ENCODE measurements at regions not wholly inside any gene's neighbourhood (a gene's known extent, or its start where the extent isn't known, plus 50 kb on each side); places are given as distances from the start of the nearest gene placed in this dataset.
"Not testable (repeated sequence)": the region's sequence is repeated elsewhere in the genome, so short reads cannot be mapped to it uniquely, and the experiment has no call there.

DNA sequence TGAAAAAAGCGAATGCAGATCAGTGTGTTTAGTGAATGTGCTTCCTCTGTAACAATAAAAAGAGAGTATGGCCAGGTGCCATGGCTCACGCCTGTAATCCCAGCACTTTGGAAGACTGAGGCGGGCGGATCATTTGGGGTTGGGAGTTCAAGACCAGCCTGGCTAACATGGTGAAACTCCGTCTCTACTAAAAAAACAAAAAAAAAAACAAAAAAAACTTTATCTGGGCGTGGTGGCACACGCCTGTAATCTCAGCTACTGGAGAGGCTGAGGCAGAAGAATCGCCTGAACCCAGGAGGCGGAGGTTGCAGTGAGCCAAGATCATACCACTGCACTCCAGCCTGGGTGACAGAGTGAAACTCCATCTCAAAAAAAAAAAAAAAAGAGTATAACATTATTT is 152.9 kb downstream of the ZFP64 start:
- H3K9me3 ChIP-seq (ENCODE audit: control insufficient read depth in 2 of 2, insufficient read depth in 1 of 2, low read length in 1 of 2); H3K4me3 ChIP-seq (ENCODE audit: low read length in 2 of 2); H3K27me3 ChIP-seq (ENCODE audit: control insufficient read depth in 2 of 2, insufficient read depth in 1 of 2, low read length in 1 of 2); H3K4me1 ChIP-seq (ENCODE audit: control insufficient read depth in 2 of 2, insufficient read depth in 2 of 2, low read length in 2 of 2); H3K36me3 ChIP-seq (ENCODE audit: control insufficient read depth in 2 of 2, insufficient read depth in 2 of 2, low read length in 1 of 2); H3K27ac ChIP-seq (ENCODE audit: low read depth in 1 of 2, low read length in 1 of 2); DNase-seq (ENCODE audit: low read depth in 6 of 9, low spot score in 9 of 9): not testable (repeated sequence)
- 90% methylated on average over 9 of the region's 9 CpGs for WGBS

DNA sequence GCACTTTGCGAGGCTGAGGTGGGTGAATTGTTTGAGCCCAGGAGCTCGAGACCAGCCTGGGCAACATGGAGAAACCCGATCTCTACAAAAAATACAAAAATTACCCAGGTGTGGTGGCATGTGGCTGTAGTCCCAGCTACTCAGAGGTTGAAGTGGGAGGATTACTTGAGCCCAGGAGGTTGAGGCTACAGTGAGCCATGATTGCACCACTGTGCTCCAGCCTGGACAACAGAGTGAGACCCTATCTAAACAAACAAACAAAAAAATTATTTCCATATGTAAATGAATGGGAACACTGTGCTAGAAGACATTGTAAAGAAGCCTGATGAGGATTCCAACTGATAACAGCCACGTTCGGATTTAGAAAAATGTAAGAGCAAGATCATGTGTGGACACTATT is 154.2 kb downstream of the ZFP64 start:
- WGBS = 96% methylated on average over 5 of the region's 5 CpGs
- Histone ChIP-seq H3K9me3 (ENCODE audit: control insufficient read depth in 2 of 2, insufficient read depth in 1 of 2, low read length in 1 of 2) (no peaks in the 10 kb centered on the region), H3K27ac (ENCODE audit: low read depth in 1 of 2, low read length in 1 of 2) (no peak overlapping the region)

GRCh38 chr20:52035977-52036376 is 155.6 kb downstream of the ZFP64 start:
- no peaks in the 10 kb centered on the region for H3K4me1 ChIP-seq (ENCODE audit: control insufficient read depth in 2 of 2, insufficient read depth in 2 of 2, low read length in 2 of 2)
- no peaks in the 10 kb centered on the region for H3K9me3 ChIP-seq (ENCODE audit: control insufficient read depth in 2 of 2, insufficient read depth in 1 of 2, low read length in 1 of 2)
- H3K36me3 ChIP-seq (ENCODE audit: control insufficient read depth in 2 of 2, insufficient read depth in 2 of 2, low read length in 1 of 2) = no peaks in the 10 kb centered on the region
- H3K4me3 ChIP-seq (ENCODE audit: low read length in 2 of 2) = no peak overlapping the region
- 100% methylated on average over 1 of the region's 1 CpG for WGBS
- H3K27me3 ChIP-seq (ENCODE audit: control insufficient read depth in 2 of 2, insufficient read depth in 1 of 2, low read length in 1 of 2) = no peaks in the 10 kb centered on the region
- DNase-seq (ENCODE audit: low read depth in 6 of 9, low spot score in 9 of 9) = no peak
- H3K27ac ChIP-seq (ENCODE audit: low read depth in 1 of 2, low read length in 1 of 2) = no peak overlapping the region

More for the DNA sequence above, 154.2 kb downstream of the ZFP64 start:
- Histone ChIP-seq H3K36me3 (ENCODE audit: control insufficient read depth in 2 of 2, insufficient read depth in 2 of 2, low read length in 1 of 2) (no peaks in the 10 kb centered on the region), H3K4me1 (ENCODE audit: control insufficient read depth in 2 of 2, insufficient read depth in 2 of 2, low read length in 2 of 2) (no peaks in the 10 kb centered on the region), H3K27me3 (ENCODE audit: control insufficient read depth in 2 of 2, insufficient read depth in 1 of 2, low read length in 1 of 2) (no peaks in the 10 kb centered on the region), H3K4me3 (ENCODE audit: low read length in 2 of 2) (no peak overlapping the region)
- no peak for DNase-seq (ENCODE audit: low read depth in 6 of 9, low spot score in 9 of 9)

DNA sequence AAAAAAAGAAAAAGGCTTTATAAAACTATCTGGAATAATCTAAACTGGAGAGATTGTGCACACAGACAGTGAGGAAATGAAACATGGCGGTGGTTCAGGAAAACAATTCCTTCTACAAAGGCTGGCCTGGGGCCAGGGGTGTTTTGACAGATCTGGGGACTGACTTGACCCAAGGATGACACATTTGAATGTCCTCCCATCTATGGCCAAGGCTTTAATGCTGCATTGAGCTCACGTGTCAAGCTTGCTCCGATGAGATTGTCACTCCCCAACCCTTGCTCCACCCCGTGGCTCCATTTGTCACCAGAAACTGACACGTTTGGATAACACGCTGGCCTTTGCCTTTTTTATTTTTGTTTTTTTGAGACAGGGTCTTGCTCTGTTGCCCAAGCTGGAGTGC is 156.1 kb downstream of the ZFP64 start:
- Histone ChIP-seq H3K27me3 (ENCODE audit: control insufficient read depth in 2 of 2, insufficient read depth in 1 of 2, low read length in 1 of 2) (no peaks in the 10 kb centered on the region), H3K27ac (ENCODE audit: low read depth in 1 of 2, low read length in 1 of 2) (no peak overlapping the region), H3K4me3 (ENCODE audit: low read length in 2 of 2) (no peak overlapping the region), H3K9me3 (ENCODE audit: control insufficient read depth in 2 of 2, insufficient read depth in 1 of 2, low read length in 1 of 2) (no peaks in the 10 kb centered on the region), H3K4me1 (ENCODE audit: control insufficient read depth in 2 of 2, insufficient read depth in 2 of 2, low read length in 2 of 2) (no peaks in the 10 kb centered on the region), H3K36me3 (ENCODE audit: control insufficient read depth in 2 of 2, insufficient read depth in 2 of 2, low read length in 1 of 2) (no peaks in the 10 kb centered on the region)
- WGBS = 97% methylated on average over 6 of the region's 6 CpGs
- no peak for DNase-seq (ENCODE audit: low read depth in 6 of 9, low spot score in 9 of 9)

- WGBS = 98% methylated on average over 9 of the region's 9 CpGs
- no peaks in the 10 kb centered on the region for H3K27me3 ChIP-seq (ENCODE audit: control insufficient read depth in 2 of 2, insufficient read depth in 1 of 2, low read length in 1 of 2)
- no peak overlapping the region for H3K4me3 ChIP-seq (ENCODE audit: low read length in 2 of 2)
- H3K27ac ChIP-seq (ENCODE audit: low read depth in 1 of 2, low read length in 1 of 2) = no peak overlapping the region
- H3K36me3 ChIP-seq (ENCODE audit: control insufficient read depth in 2 of 2, insufficient read depth in 2 of 2, low read length in 1 of 2) = no peaks in the 10 kb centered on the region
- H3K9me3 ChIP-seq (ENCODE audit: control insufficient read depth in 2 of 2, insufficient read depth in 1 of 2, low read length in 1 of 2) = no peaks in the 10 kb centered on the region
- DNase-seq (ENCODE audit: low read depth in 6 of 9, low spot score in 9 of 9) = no peak
- no peaks in the 10 kb centered on the region for H3K4me1 ChIP-seq (ENCODE audit: control insufficient read depth in 2 of 2, insufficient read depth in 2 of 2, low read length in 2 of 2)
Observed at GRCh38 chr20:52034581-52034980, 157.0 kb downstream of the ZFP64 start.

DNA sequence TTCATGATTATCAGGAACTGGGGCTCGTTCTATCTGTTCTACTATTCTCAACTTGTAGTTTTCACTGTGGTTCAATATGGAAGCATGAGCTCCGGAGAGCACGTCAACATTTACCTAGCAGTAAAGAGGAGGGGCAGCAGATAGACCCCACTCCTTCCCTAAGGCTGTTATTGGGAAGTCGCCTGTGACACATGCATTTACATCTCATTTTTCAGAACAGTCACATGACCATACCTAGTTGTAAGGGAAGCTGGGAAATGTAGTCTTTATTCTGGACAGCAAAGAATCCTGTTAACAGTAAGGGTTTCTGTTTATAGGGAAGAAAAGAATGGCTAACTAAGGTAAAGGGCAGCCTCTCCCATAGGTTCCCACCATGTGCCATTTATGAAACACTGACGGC is 158.3 kb downstream of the ZFP64 start:
- Histone ChIP-seq H3K4me1 (ENCODE audit: control insufficient read depth in 2 of 2, insufficient read depth in 2 of 2, low read length in 2 of 2) (no peaks in the 10 kb centered on the region), H3K4me3 (ENCODE audit: low read length in 2 of 2) (no peak overlapping the region), H3K27ac (ENCODE audit: low read depth in 1 of 2, low read length in 1 of 2) (no peak overlapping the region), H3K27me3 (ENCODE audit: control insufficient read depth in 2 of 2, insufficient read depth in 1 of 2, low read length in 1 of 2) (no peaks in the 10 kb centered on the region), H3K9me3 (ENCODE audit: control insufficient read depth in 2 of 2, insufficient read depth in 1 of 2, low read length in 1 of 2) (no peaks in the 10 kb centered on the region), H3K36me3 (ENCODE audit: control insufficient read depth in 2 of 2, insufficient read depth in 2 of 2, low read length in 1 of 2) (no peaks in the 10 kb centered on the region)
- no peak for DNase-seq (ENCODE audit: low read depth in 6 of 9, low spot score in 9 of 9)
- 95% methylated on average over 5 of the region's 5 CpGs for WGBS

- not testable (repeated sequence) for H3K36me3 ChIP-seq (ENCODE audit: control insufficient read depth in 2 of 2, insufficient read depth in 2 of 2, low read length in 1 of 2); H3K4me1 ChIP-seq (ENCODE audit: control insufficient read depth in 2 of 2, insufficient read depth in 2 of 2, low read length in 2 of 2); H3K4me3 ChIP-seq (ENCODE audit: low read length in 2 of 2); H3K9me3 ChIP-seq (ENCODE audit: control insufficient read depth in 2 of 2, insufficient read depth in 1 of 2, low read length in 1 of 2); DNase-seq (ENCODE audit: low read depth in 6 of 9, low spot score in 9 of 9); H3K27ac ChIP-seq (ENCODE audit: low read depth in 1 of 2, low read length in 1 of 2); H3K27me3 ChIP-seq (ENCODE audit: control insufficient read depth in 2 of 2, insufficient read depth in 1 of 2, low read length in 1 of 2)
- WGBS = 97% methylated on average over 7 of the region's 7 CpGs
Observed at GRCh38 chr20:52032304-52032683, 159.3 kb downstream of the ZFP64 start.

GRCh38 chr20:52031563-52032303 is 159.8 kb downstream of the ZFP64 start:
- Histone ChIP-seq H3K36me3 (ENCODE audit: control insufficient read depth in 2 of 2, insufficient read depth in 2 of 2, low read length in 1 of 2) (no peaks in the 10 kb centered on the region), H3K27me3 (ENCODE audit: control insufficient read depth in 2 of 2, insufficient read depth in 1 of 2, low read length in 1 of 2) (no peaks in the 10 kb centered on the region), H3K9me3 (ENCODE audit: control insufficient read depth in 2 of 2, insufficient read depth in 1 of 2, low read length in 1 of 2) (no peaks in the 10 kb centered on the region), H3K27ac (ENCODE audit: low read depth in 1 of 2, low read length in 1 of 2) (no peak overlapping the region), H3K4me3 (ENCODE audit: low read length in 2 of 2) (no peak overlapping the region), H3K4me1 (ENCODE audit: control insufficient read depth in 2 of 2, insufficient read depth in 2 of 2, low read length in 2 of 2) (no peaks in the 10 kb centered on the region)
- peak in 2 of 9 donors; percentile 13 to 33 for DNase-seq (ENCODE audit: low read depth in 6 of 9, low spot score in 9 of 9)
- 32% methylated on average over 14 of the region's 14 CpGs for WGBS

- Histone ChIP-seq H3K9me3 (ENCODE audit: control insufficient read depth in 2 of 2, insufficient read depth in 1 of 2, low read length in 1 of 2) (no peaks in the 10 kb centered on the region), H3K4me3 (ENCODE audit: low read length in 2 of 2) (no peak overlapping the region), H3K27me3 (ENCODE audit: control insufficient read depth in 2 of 2, insufficient read depth in 1 of 2, low read length in 1 of 2) (no peaks in the 10 kb centered on the region), H3K27ac (ENCODE audit: low read depth in 1 of 2, low read length in 1 of 2) (no peak overlapping the region), H3K4me1 (ENCODE audit: control insufficient read depth in 2 of 2, insufficient read depth in 2 of 2, low read length in 2 of 2) (no peaks in the 10 kb centered on the region), H3K36me3 (ENCODE audit: control insufficient read depth in 2 of 2, insufficient read depth in 2 of 2, low read length in 1 of 2) (no peaks in the 10 kb centered on the region)
- DNase-seq (ENCODE audit: low read depth in 6 of 9, low spot score in 9 of 9) = no peak
- 94% methylated on average over 2 of the region's 2 CpGs for WGBS
Observed at GRCh38 chr20:52031206-52031562, 160.4 kb downstream of the ZFP64 start.

GRCh38 chr20:52029129-52029528 is 162.4 kb downstream of the ZFP64 start:
- not testable (repeated sequence) for H3K27ac ChIP-seq (ENCODE audit: low read depth in 1 of 2, low read length in 1 of 2); H3K4me1 ChIP-seq (ENCODE audit: control insufficient read depth in 2 of 2, insufficient read depth in 2 of 2, low read length in 2 of 2); H3K4me3 ChIP-seq (ENCODE audit: low read length in 2 of 2); H3K9me3 ChIP-seq (ENCODE audit: control insufficient read depth in 2 of 2, insufficient read depth in 1 of 2, low read length in 1 of 2); DNase-seq (ENCODE audit: low read depth in 6 of 9, low spot score in 9 of 9); H3K27me3 ChIP-seq (ENCODE audit: control insufficient read depth in 2 of 2, insufficient read depth in 1 of 2, low read length in 1 of 2); H3K36me3 ChIP-seq (ENCODE audit: control insufficient read depth in 2 of 2, insufficient read depth in 2 of 2, low read length in 1 of 2)
- WGBS = 98% methylated on average over 2 of the region's 2 CpGs
